ENCODE measurements at regions not wholly inside any gene's neighbourhood (a gene's known extent, or its start where the extent isn't known, plus 50 kb on each side); places are given as distances from the start of the nearest gene placed in this dataset.
"Not testable (repeated sequence)": the region's sequence is repeated elsewhere in the genome, so short reads cannot be mapped to it uniquely, and the experiment has no call there.

DNA sequence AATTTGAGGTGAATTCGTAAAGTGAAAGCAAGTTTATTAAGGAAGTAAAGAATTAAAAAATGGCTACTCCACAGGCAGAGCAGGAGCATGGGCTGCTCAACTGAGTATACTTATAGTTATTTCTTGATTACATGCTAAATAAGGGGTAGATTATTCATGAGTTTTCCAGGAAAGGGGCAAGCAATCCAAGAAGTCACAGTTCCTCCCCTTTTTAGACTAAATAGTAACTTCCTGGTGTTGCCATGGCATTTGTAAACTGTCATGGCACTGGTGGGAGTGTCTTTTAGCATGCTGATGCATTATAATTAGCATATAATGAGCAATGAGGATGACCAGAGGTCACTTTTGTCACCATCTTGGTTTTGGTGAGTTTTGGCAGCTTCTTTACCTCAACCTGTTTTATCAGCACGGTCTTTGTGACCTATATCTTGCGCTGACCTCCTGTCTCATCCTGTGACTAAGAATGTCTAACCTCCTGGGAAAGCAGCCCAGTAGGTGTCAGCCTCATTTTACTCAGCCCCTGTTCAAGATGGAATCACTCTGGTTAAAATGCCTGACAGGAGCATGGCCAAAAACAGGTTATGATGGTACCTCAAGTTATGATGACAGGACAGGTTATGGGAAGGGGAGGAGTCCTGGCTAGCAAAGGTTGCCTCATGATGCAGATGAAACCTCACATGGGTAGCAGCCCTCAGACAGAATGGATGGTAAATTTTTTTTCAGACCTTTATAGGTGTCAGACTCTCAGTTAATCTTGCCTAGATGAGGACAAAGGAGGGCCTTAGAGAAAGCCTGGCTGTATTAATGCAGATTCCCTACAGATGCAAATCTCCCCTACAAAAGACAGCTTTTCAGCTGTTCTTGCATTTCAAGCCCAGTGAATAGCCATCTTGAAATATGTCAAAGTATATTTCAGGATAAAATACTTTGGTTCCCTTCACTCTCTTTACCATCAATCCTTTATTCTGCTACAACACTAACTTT lies 49.7 kb downstream of the SIPA1L2 start:
- no peak for FAIRE-seq

DNA sequence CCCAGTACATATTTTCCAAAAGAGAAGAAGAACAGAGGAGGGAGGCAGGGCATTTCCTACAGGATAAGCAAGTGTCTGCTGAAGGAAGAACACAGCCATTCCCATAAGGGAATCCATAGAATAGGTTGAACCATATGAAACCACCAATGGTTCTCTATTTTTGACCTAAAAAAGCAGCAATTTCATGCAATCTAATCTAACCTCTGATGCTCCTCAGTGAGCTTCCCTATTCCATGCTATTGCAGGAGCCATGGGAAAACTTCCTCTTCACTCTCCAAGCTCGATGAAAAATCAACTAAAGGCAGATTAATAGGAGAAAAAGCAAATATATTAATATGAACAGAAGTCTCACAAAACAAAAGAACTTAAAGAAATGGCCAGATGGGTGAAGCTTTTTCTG lies 50.5 kb downstream of the SIPA1L2 start:
- no peak for FAIRE-seq

DNA sequence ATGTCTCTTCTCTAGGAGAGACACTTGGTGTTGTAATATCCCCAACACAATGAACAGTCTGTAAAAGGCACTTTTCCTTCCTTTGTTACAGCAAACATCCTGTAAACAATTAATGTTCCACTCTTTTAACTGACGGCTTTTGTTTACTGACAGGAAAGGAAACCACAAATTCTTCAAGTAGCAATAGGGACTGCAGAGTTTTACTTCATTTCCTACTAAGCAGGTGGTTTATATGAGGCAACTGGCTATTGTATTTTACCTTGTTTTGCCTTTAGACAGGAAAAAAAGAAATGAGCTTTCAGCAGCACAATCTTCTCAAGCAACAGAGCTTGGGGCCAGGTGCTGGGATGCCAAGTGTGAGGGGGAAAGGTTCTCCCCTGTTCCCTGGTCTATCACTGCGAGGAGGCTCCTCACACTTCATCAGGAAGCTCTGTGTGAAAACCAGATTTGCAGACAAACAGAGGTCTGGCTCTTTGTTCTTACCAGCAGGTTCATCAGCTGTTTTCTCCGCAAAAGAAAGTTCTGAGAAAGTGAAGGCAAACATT lies 51.2 kb downstream of the SIPA1L2 start:
- FAIRE-seq, result no peak

DNA sequence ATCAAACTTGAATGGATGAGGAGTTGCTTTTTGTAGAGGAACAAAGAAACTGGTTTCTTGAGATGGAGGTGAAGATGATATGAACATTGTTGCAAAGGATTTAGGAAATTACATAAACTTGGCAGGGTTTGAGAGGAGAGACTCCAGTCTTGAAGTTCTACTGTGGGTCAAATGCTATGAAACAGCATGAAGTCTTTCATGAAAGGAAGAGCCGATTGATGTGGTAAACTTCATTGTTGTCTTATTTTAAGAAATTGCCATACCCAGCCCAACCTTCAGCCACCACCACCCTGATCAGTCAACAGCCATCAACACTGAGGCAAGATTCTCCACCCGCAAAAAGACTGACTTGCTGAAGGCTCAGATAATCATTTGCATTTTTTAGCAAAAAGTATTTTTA lies 52.2 kb downstream of the SIPA1L2 start:
- FAIRE-seq, result no peak

DNA sequence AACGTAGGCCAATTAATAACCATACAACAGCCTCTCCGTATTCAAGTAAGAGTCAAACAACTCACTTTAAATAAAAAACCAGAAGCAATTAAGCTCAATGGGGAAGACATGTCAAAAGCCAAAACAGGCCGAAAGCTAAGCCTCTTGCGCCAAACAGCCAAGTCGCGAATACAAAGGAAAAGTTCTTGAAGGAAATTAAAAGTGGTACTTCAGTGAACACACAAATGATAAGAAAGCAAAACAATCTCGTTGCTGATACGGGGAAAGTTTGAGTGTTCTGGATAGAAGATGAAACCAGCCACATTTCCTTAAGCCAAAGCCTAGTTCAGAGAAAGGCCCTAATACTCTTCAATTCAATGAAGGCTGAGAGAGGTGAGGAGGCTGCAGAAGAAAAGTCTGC lies 53.4 kb downstream of the SIPA1L2 start:
- FAIRE-seq, result no peak

DNA sequence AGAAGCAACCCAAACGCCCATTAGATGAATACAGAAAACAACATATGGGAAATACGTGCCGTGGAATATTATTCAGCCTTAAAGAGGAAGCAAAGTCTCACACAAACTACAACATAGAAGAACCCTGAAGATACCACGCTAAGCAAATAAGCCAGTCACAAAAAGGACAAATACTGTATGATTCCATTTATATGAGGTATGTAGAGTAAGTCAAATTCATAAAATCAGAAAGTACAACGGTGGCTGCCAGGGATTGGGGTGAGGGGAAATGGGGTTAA lies 54.2 kb downstream of the SIPA1L2 start:
- no peak for FAIRE-seq

DNA sequence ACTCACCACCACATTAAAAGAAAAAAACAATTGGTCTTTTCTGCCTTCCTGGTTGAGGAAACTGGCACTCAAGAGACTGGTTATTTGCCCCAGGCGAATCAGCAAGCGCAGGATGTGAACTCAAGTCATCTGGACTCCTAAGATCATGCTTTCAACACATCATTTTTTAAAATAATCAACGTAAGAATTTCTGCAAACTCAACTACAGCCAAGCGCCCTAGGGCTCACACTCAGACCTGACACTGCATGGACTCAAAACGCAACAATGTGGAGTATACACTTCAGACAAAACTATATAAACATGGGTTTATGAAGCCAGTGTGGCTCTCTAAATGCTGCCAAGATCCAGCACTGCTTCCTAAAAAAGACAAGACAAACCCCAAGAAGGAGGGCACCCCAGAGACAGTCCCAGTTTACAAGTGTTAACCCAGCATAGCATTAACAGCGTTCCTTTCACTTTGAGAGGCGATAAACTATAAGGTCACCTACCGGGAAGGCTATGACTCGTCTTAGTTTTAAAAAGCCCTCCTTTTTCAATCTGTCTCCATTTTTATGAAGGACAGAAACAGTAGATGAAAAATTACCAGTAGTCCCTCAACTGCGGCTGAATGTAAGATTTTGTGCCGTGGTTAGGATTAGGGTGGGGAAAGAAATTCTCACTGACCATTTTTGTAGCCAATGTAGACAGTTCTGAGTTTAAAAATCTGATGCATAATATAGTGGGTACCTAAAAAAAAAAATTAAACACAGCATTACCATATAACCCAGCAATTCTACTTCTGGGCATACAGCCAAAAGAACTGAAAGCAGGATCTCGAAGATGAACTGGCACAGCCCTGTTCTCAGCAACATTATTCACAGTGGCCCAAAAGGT lies 54.8 kb downstream of the SIPA1L2 start:
- no peak for FAIRE-seq

DNA sequence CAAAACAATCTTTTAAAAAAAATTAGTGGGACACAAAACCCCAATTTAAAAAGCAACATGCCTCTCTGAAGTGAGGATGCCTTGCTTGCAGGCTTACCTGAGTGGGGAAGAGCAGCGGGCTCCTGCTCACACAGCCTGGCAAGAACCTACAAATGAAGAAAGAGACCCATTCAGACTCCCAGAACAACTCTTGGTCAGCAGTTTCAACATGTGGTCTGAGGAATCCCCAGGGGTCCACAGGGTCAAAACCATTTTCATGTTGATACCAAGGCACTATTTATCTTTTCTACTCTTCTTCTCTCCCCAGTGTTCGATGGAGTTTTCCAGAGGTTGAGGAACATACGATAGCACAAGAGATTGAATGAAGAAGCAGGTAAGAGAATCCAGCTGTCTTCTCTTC lies 55.9 kb downstream of the SIPA1L2 start:
- no peak for FAIRE-seq

DNA sequence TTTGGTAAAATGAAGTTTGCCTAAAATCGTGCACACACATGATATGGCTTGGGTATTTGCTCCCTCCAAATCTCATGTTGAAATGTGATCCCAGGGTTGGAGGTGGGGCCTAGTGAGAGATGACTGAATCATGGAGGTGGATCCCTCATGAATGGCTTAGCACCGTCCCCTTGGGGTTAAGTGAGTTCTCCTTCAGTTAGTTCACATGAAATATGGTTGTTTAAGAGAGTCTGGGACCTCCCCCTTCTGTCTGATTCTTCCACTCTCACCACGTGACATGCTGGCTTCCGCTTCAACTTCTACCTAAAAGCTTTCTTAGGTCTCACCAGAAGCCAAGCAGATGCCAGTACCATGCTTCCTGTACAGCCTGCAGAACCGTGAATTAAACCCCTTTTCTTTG lies 58.4 kb downstream of the SIPA1L2 start:
- FAIRE-seq, result no peak

DNA sequence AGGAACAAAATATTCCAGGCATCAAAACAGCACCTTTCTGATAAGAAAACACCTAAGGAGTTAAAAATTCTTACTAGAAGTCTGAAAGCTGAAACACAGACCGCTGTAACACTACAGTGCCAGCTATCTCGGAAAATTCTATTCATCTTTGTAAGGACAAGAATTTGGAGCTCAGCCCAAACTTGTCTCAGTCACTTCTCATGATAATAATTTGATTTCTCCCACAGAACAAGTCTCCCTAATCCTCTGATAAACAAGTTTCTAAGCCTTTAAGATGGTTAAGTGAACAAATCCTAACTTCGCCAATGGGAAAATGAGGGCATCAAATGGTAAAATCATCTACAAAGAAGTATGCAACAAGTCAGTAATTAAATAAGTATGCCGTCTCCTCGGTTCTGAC lies 59.9 kb downstream of the SIPA1L2 start:
- FAIRE-seq, result no peak

DNA sequence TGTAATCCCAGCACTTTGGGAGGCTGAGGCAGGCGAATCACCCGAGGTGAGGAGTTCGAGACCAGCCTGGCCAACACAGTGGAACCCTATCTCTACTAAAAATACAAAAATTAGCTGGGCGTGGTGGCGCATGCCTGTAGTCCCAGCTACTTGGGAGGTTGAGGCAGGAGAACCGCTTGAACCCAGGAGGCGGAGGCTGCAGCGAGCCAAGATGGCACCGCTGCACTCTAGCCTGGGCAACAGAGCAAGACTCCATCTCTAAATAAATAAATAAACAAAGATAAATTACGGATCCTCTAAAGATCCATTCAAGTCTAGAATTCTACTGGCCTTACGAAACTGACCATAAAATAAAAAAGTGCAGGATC lies 60.4 kb downstream of the SIPA1L2 start:
- FAIRE-seq, result not testable (repeated sequence)

DNA sequence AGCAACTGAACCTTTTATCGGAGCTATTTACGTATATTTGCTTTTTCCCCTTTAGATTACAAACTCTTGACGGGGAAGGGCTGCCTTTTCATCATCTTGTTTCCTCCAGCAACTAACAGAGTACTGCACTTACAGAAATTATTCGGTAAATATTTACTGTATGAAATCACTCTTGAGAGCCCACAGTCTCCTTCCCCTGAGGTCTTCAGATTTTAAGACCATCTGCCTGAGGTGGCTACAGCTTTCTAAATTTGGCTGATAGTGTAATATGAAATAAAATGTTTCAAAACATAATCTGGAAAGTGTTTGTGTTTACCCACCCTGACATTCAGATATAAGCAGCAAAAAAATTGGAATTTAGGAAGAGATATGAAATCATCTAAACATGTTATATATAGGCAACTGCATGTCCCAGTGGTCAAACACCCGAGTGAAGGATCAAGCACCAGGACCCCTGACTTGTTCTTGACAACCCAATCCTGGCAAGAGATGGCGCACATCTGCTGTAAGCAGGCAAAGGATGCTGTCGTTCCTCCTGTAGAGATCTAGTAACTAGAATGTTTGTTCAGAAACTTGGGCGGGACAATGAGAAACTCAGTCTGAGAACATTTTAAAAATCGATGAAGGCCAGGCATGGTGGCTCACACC lies 60.9 kb downstream of the SIPA1L2 start:
- no peak for FAIRE-seq

DNA sequence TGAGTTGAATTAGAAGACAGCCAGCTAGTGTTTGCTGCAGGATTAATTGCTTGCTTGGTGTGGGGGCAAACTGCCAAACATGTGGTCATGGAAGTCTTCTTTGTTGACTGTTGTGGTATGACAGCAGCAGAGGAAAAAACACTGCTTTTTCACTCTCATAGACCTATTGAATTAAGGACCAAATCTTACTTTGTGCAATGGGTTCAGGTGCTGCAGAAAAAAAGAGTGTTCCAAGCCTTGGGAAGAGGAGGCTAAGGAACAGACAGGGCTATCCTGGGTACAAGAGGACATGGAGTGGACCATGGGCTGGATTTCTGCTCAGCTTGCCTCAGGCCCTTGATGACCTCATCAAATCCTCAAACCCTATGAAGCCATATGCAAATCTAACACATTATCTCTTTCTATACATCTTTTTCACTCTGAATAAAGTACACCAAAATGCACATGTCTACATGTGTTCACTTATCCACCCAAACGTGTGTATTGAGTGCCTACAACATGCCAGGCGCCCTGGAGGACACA lies 61.5 kb downstream of the SIPA1L2 start:
- no peak for FAIRE-seq

DNA sequence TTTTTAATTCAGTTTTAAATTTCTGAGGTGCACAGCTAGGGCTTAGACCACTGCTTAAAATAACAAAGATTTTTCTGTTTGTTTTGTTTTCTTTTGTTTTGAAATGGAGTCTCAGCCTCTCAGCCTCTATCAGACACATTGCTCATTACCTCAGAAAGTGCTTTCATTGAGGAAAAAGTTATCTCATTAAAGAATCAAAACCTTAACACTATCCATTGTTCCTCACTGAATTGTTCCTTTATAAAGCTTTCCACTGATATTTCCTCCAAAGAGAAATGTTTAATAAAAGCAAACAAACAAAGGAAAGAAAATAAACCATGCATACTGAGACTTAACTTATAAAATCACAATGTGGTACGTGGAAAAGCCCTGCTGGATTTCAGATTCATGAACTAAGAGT lies 63.8 kb downstream of the SIPA1L2 start:
- no peak for FAIRE-seq

DNA sequence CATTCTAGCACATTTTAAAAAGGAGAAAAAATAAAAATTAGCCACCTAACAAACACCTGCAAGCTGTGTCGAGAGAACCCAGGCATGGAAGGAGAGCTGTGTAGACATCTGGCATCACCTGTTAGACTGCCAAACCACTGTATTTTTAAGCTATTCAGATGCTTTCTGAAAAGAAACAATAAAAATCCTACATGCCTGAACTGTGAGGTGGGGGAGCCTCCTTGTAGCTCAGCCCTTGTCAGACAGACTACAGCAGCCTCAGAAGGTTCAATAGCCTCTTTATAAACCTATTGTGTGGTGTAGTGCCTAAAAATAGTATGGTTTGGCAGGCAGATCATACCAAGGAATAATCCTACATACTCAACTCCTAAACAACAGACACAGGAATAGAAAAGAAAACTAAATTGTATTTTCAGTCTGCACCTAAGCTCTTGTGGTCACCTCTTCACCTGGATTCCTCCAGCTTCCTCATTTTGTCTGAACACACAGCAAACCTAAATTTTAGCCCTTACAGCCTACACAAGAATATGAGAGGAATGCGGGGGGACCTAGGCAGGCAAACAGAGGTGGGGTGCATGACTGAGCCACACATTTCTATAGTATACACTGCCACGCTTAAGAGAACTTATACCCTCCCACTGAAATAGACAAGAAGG lies 67.0 kb downstream of the SIPA1L2 start:
- FAIRE-seq, result no peak

DNA sequence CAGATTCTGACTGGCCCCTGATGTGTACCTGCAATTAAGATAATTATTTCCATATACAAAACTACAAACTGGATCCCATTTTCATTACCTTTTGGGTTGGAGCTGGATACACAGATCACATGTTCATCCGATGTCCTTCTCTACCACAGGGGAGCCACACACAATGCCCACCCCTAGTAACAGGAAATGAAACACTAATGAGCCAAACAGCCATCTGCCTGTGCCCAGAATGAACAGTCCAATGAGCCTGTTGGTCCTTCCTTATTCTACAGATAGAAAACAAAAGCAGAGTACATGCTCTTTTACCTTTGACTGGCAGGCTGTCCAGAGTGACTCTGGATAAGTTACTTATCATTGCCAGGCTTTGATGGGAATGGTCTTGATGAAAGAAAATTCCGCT lies 68.6 kb downstream of the SIPA1L2 start:
- no peak for FAIRE-seq

DNA sequence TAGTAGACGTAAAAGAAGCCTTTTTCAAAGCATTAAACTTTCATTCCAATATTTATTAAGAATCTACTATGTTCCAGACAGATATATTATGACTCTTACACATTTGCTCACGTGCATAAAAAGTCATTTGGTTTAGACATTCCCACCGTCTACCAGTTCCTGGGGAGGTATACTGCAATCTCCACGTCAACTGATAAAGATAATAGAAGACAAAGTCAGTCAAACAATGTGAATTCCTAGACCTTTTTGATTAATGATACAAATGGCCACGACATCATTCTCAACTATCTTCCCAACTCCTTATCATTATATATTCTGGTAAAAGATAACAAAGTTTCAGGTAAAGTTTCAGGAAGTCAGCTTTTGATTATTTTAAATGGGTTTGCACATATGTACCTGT lies 69.0 kb downstream of the SIPA1L2 start:
- no peak for FAIRE-seq

DNA sequence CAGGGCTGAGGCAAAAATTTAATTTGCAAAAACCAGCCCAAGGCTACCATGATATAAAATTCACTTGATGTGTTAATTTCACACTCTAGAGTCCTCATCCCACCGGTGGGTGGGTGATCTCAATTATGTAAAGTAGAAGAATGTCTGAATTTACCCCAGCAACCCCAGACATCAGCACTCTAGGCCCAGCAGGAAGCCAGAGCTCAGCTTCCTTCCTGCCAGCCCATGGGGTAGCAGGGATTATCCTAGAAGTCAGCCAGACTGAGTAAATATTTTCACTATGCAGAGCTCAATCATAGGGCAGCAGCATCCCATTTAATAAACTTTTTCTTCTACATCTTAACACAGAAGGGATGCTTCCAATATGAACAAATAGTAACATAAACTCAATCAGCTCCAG lies 71.0 kb downstream of the SIPA1L2 start:
- no peak for FAIRE-seq

DNA sequence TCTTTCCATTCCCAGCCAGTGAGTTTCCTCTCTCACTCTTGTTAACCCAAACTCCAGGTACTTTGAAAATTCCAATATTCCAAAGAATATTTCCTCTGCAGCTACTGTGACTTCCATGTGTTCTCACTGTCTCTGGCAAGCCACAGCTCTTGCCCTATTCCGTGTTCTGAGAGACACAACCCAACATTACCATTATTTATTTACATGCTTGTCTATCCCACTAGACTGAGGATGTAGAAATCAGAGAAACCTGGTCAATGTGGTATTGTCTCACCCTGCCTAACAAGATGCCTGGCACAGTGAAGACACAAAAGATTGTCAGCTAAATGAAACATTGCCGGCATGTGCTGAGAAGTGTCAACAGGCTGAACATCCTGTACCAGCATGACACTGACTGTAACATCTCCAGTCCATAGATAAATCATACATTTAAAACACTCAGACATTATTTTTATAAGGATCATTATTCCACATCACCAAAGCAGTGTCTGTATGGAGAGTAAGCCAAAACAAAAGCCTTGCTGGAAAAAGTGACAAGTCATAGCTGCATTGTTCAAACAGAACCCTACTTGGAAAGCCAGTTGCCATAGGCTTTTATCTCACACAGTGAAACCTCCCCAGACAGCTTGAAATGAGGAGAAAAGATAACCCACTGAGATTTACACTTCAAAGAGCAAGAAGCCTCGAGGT lies 72.3 kb downstream of the SIPA1L2 start:
- FAIRE-seq, result no peak

DNA sequence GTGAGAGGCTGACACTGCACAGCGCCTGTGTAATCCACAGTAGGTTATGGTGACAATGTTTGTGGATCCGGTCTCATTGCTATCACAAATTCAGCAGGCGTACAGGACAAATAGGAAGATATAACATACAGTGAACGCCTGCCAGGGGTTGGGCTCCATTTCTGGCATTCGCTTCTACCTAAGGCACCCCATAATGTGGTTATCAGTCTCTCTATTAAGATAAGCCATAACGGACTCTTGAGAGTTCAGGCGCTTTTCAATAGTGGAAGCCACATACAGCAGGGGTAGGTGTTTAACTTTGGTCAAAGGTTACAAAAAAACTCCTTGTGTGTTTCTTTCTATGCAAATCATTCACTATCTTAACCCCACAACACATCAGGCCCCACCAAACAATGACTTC lies 72.8 kb downstream of the SIPA1L2 start:
- no peak for FAIRE-seq

DNA sequence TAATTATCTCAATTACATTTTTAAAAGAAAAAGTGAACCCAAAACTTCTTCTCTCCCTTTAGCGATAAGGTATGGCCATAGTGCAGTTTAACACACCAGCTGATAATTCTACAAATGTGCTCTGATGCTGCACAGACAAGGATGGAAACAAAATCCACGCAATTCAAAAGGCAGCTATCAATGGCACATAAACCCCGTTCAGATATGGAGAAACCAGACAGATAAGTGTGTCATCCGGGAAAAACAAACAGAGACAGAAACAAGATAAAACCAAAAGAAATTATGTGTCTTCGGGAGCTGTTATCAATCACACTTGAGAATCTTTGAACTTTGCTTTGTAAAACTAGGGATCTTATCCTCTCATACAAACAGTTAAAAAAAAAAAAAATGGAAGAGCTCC lies 73.6 kb downstream of the SIPA1L2 start:
- FAIRE-seq, result no peak

All from TTC549 (cell line).